ENCODE measurements at regions not wholly inside any gene's neighbourhood (a gene's known extent, or its start where the extent isn't known, plus 50 kb on each side); places are given as distances from the start of the nearest gene placed in this dataset.

- intact Hi-C loops (cut with micrococcal nuclease; ENCODE audit: unreplicated experiment): no loop called here
- CTCF ChIA-PET: no interaction called here
- Mint-ChIP-seq H3K4me3 (ENCODE audit: low read depth, unreplicated experiment) (no peak overlapping the region), H3K4me1 (ENCODE audit: low read depth, unreplicated experiment) (no peaks in the 10 kb centered on the region), H3K9me3 (ENCODE audit: low read depth, unreplicated experiment) (no peaks in the 10 kb centered on the region), H3K27me3 (ENCODE audit: unreplicated experiment) (peaks cover 14% of the 10 kb centered on the region), H3K27ac (ENCODE audit: unreplicated experiment) (no peak overlapping the region), H3K36me3 (ENCODE audit: insufficient read depth, unreplicated experiment) (no peaks in the 10 kb centered on the region)
- no peak for DNase-seq
- no peak for TF ChIP-seq CTCF (IDR thresholded peaks at IDR 0.05; ENCODE audit: unreplicated experiment)
- BruUV-seq (replicated peaks): no TSS peak
These were observed 213.1 kb downstream of the RPLP1 start for GRCh38 chr15:69665641-69666111.

GRCh38 chr15:69666441-69666882 lies 213.8 kb downstream of the RPLP1 start:
- BruUV-seq (replicated peaks): no TSS peak
- H3K27me3 Mint-ChIP-seq (ENCODE audit: unreplicated experiment): peaks cover 22% of the 10 kb centered on the region
- DNase-seq: no peak
- no peak overlapping the region for H3K4me3 Mint-ChIP-seq (ENCODE audit: low read depth, unreplicated experiment)
- no peaks in the 10 kb centered on the region for H3K4me1 Mint-ChIP-seq (ENCODE audit: low read depth, unreplicated experiment)
- no peak overlapping the region for H3K27ac Mint-ChIP-seq (ENCODE audit: unreplicated experiment)
- CTCF ChIA-PET: no interaction called here
- no peaks in the 10 kb centered on the region for H3K9me3 Mint-ChIP-seq (ENCODE audit: low read depth, unreplicated experiment)
- intact Hi-C loops (cut with micrococcal nuclease; ENCODE audit: unreplicated experiment): no loop called here
- TF ChIP-seq CTCF (IDR thresholded peaks at IDR 0.05; ENCODE audit: unreplicated experiment): no peak
- no peaks in the 10 kb centered on the region for H3K36me3 Mint-ChIP-seq (ENCODE audit: insufficient read depth, unreplicated experiment)

DNA sequence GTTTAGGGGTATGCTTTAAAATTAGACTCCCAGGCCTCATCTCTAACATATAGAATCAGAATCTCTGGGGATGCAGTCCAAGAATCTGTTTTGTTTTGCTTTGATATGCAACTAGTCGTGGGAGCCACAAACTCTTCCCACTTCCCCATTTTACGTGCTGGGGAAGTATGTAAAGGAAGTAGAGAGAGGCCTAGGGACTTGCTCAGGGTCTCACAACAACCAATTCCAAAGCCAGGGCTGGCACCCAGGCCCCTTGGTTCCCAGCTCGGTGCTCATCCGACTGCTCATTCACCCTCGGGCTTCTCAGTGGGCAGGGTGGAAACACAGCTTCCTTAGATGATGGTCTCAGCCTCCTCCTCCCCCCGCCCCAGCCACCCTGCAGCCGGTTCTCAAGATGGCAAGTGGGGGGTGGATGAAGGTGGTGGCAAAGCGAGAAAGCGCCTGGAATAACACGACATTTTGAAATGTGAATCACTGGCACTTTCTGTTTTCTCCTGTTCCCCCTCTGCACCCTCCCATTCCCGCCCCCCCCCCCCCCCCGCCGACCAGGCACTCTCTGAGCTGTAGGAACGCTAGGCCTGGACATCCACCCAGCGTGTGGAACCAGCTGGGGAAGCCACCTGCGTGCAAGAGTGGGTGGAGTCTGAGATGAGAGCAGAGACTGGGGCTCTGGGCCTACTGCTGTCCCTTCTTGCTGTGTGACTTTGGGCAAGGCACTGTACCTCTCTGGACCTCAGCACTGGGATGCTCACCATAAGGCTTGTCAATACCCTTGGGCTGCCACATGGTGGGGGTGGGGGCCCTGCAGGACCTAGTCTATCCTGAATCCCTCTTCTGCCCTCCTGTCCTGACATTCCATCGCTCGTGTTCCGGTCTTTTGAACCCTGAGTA lies 214.5 kb downstream of the RPLP1 start:
- Mint-ChIP-seq H3K36me3 (ENCODE audit: insufficient read depth, unreplicated experiment) (no peaks in the 10 kb centered on the region), H3K4me1 (ENCODE audit: low read depth, unreplicated experiment) (no peaks in the 10 kb centered on the region), H3K9me3 (ENCODE audit: low read depth, unreplicated experiment) (no peaks in the 10 kb centered on the region), H3K27ac (ENCODE audit: unreplicated experiment) (no peak overlapping the region), H3K27me3 (ENCODE audit: unreplicated experiment) (peaks cover 29% of the 10 kb centered on the region), H3K4me3 (ENCODE audit: low read depth, unreplicated experiment) (no peak overlapping the region)
- intact Hi-C loops (cut with micrococcal nuclease; ENCODE audit: unreplicated experiment): no loop called here
- CTCF ChIA-PET: no interaction called here
- no peak for TF ChIP-seq CTCF (IDR thresholded peaks at IDR 0.05; ENCODE audit: unreplicated experiment)
- DNase-seq: no peak
- BruUV-seq (replicated peaks): no TSS peak

- TF ChIP-seq CTCF (IDR thresholded peaks at IDR 0.05; ENCODE audit: unreplicated experiment): no peak
These were observed 215.6 kb downstream of the RPLP1 start for GRCh38 chr15:69668039-69668705.

More at GRCh38 chr15:69668039-69668705, 215.6 kb downstream of the RPLP1 start:
- DNase-seq: no peak
- CTCF ChIA-PET: no interaction called here
- Mint-ChIP-seq H3K27ac (ENCODE audit: unreplicated experiment) (no peak overlapping the region), H3K9me3 (ENCODE audit: low read depth, unreplicated experiment) (no peaks in the 10 kb centered on the region), H3K36me3 (ENCODE audit: insufficient read depth, unreplicated experiment) (no peaks in the 10 kb centered on the region), H3K4me1 (ENCODE audit: low read depth, unreplicated experiment) (no peaks in the 10 kb centered on the region), H3K4me3 (ENCODE audit: low read depth, unreplicated experiment) (no peak overlapping the region), H3K27me3 (ENCODE audit: unreplicated experiment) (peaks cover 38% of the 10 kb centered on the region)
- intact Hi-C loops (cut with micrococcal nuclease; ENCODE audit: unreplicated experiment): no loop called here
- BruUV-seq (replicated peaks): no TSS peak

Measured in Calu3 (cell line).